K562 (cell line): ENCODE measurements at regions not wholly inside any gene's neighbourhood (a gene's known extent, or its start where the extent isn't known, plus 50 kb on each side); places are given as distances from the start of the nearest gene placed in this dataset.

ENCODE experiments used
- BRD9 ChIP-seq: fragments of 450-650 bp; IDR thresholded peaks from 2 replicates; pipeline ENCODE4 v1.6.1; 2018; ENCODE audit warnings: low read depth; ENCODE audit not compliant: partially characterized antibody
- ESRRA ChIP-seq: fragments of 450-650 bp; IDR thresholded peaks from 2 replicates; pipeline ENCODE4 v1.6.1; 2014; ENCODE audit warnings: low read depth, mild to moderate bottlenecking, moderate library complexity, borderline replicate concordance
- ETV1 ChIP-seq: fragments of 450-650 bp; conservative IDR thresholded peaks from 2 replicates; pipeline ENCODE4 v1.6.1; 2016; ENCODE audit warnings: missing genetic modification characterization, control low read depth, low read depth, missing compliant biosample characterization
- LEF1 ChIP-seq: fragments of 450-650 bp; IDR thresholded peaks from 2 replicates; pipeline ENCODE4 v1.6.1; 2016; ENCODE audit warnings: mild to moderate bottlenecking
- NCOA6 ChIP-seq: fragments of 450-650 bp; IDR thresholded peaks from 2 replicates; pipeline ENCODE4 v1.6.1; 2017; ENCODE audit warnings: mild to moderate bottlenecking
- NFIC ChIP-seq: fragments of 450-650 bp; IDR thresholded peaks from 2 replicates; pipeline ENCODE4 v1.6.1; 2017; ENCODE audit warnings: mild to moderate bottlenecking, inconsistent platforms
- PHF20 ChIP-seq: fragments of 450-650 bp; IDR thresholded peaks from 2 replicates; pipeline ENCODE4 v1.6.1; 2018; ENCODE audit not compliant: partially characterized antibody
- RAD51 ChIP-seq: fragments of 450-650 bp; IDR thresholded peaks from 2 replicates; pipeline ENCODE4 v1.7.1; 2016; ENCODE audit warnings: low read depth, mild to moderate bottlenecking, borderline replicate concordance
- RCOR1 ChIP-seq, 2 experiments: IDR thresholded peaks; 2 replicates each; pipeline ENCODE4 v1.6.1; 2012; ENCODE audit warnings: low read depth in 2 of 2, low read length in 2 of 2, borderline replicate concordance in 1 of 2, improper control_type of control experiment in 1 of 2
- RFX5 ChIP-seq: IDR thresholded peaks from 2 replicates; pipeline ENCODE4 v1.6.1; 2011; ENCODE audit warnings: low read depth, mild to moderate bottlenecking, improper control_type of control experiment, low read length
- TBL1XR1 ChIP-seq, 2 experiments: IDR thresholded peaks; 2 replicates each; pipeline ENCODE4 v1.6.1; 2012; ENCODE audit warnings: improper control_type of control experiment in 2 of 2, low read length in 2 of 2, mild to moderate bottlenecking in 1 of 2
- ZNF197 ChIP-seq: fragments of 200-800 bp; sonication (Bioruptor generic); IDR thresholded peaks from 2 replicates; pipeline ENCODE4 v1.6.1; 2016; ENCODE audit warnings: low read depth, missing genetic modification characterization, missing compliant biosample characterization
- ZNF263 ChIP-seq: sonication (generic); formaldehyde crosslinking; IDR thresholded peaks from 2 replicates; pipeline ENCODE4 v1.8.0; 2022; ENCODE audit warnings: mild to moderate bottlenecking, missing genetic modification reagents, borderline replicate concordance
- ZNF644 ChIP-seq: fragments of 200-800 bp; sonication (Bioruptor generic); IDR thresholded peaks from 2 replicates; pipeline ENCODE4 v1.6.1; 2016; ENCODE audit warnings: low read depth, missing genetic modification characterization, missing compliant biosample characterization
- ZNF780A ChIP-seq: fragments of 250-450 bp; sonication (Bioruptor Pico); IDR thresholded peaks from 2 replicates; pipeline ENCODE4 v1.5.0; 2021; ENCODE audit warnings: mild to moderate bottlenecking
- ZNF785 ChIP-seq: fragments of 250-450 bp; sonication (Bioruptor Pico); IDR thresholded peaks from 2 replicates; pipeline ENCODE4 v1.4.0; 2020; ENCODE audit warnings: mild to moderate bottlenecking
- TF ChIP-seq, protein P1 (sequence below): IDR thresholded peaks from 2 replicates; pipeline ENCODE4 v1.6.1; 2012; ENCODE audit warnings: low read depth, low read length, improper control_type of control experiment, borderline replicate concordance
- TF ChIP-seq, protein P2 (sequence below): sonication (generic); formaldehyde crosslinking; IDR thresholded peaks from 2 replicates; pipeline ENCODE4 v1.8.1; 2022; ENCODE audit warnings: missing genetic modification reagents
- TF ChIP-seq, protein P3 (sequence below): fragments of 250-450 bp; sonication (Bioruptor Pico); IDR thresholded peaks from 2 replicates; pipeline ENCODE4 v1.4.0; 2020; ENCODE audit warnings: mild to moderate bottlenecking
- TF ChIP-seq, protein P4 (sequence below): fragments of 450-650 bp; IDR thresholded peaks from 2 replicates; pipeline ENCODE4 v1.6.1; 2014; ENCODE audit warnings: low read depth, mild to moderate bottlenecking, moderate library complexity, borderline replicate concordance
- TF ChIP-seq, protein P5 (sequence below), 2 experiments: fragments of 450-650 bp; IDR thresholded peaks; 2 replicates each; pipeline ENCODE4 v1.6.1; 2016

DNA sequence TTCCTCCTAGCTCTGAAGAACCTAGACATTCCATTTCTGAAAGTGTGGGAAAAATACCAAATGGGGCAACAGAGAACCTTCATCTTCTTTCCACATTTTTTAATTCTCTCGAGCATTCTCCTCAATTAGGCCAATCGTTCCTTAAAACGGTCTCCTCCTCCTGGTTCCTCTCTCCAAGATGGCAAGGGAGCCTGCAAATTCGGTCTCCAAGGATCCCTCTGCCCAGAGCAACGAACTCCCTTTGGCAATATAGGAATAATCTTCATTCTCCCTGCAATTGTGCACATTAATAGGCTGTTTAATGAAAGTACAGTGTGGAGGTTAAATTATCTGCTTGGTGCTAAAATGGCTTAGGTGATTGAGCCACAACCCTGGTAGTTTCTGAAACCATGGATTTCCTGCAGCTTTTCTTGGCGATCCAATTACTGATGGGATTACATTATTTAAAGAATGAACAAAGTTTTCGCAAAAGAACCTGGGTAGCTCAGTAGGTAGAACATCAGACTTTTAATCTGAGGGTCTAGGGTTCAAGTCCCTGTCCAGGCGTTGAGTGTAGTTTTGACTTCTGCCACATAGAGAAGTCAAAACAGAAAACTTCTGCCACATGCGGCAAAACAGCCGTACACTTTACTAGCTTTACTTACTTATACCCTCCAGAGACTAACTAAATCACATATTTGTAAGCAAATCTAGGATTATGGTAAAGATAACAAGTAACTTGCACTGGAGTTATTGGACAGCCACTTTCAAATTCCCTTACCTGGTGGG, 102.9 kb upstream of the ZNF184 start (continued):
- TF ChIP-seq, protein P1, sequence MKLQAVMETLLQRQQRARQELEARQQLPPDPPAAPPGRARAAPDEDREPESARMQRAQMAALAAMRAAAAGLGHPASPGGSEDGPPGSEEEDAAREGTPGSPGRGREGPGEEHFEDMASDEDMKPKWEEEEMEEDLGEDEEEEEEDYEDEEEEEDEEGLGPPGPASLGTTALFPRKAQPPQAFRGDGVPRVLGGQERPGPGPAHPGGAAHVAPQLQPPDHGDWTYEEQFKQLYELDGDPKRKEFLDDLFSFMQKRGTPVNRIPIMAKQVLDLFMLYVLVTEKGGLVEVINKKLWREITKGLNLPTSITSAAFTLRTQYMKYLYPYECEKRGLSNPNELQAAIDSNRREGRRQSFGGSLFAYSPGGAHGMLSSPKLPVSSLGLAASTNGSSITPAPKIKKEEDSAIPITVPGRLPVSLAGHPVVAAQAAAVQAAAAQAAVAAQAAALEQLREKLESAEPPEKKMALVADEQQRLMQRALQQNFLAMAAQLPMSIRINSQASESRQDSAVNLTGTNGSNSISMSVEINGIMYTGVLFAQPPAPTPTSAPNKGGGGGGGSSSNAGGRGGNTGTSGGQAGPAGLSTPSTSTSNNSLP: peak; percentile 78
- TF ChIP-seq BRD9: peak; percentile 94
- TF ChIP-seq, protein P2, sequence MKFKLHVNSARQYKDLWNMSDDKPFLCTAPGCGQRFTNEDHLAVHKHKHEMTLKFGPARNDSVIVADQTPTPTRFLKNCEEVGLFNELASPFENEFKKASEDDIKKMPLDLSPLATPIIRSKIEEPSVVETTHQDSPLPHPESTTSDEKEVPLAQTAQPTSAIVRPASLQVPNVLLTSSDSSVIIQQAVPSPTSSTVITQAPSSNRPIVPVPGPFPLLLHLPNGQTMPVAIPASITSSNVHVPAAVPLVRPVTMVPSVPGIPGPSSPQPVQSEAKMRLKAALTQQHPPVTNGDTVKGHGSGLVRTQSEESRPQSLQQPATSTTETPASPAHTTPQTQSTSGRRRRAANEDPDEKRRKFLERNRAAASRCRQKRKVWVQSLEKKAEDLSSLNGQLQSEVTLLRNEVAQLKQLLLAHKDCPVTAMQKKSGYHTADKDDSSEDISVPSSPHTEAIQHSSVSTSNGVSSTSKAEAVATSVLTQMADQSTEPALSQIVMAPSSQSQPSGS (CRISPR knock-in tag): no peak
- TF ChIP-seq, protein P3, sequence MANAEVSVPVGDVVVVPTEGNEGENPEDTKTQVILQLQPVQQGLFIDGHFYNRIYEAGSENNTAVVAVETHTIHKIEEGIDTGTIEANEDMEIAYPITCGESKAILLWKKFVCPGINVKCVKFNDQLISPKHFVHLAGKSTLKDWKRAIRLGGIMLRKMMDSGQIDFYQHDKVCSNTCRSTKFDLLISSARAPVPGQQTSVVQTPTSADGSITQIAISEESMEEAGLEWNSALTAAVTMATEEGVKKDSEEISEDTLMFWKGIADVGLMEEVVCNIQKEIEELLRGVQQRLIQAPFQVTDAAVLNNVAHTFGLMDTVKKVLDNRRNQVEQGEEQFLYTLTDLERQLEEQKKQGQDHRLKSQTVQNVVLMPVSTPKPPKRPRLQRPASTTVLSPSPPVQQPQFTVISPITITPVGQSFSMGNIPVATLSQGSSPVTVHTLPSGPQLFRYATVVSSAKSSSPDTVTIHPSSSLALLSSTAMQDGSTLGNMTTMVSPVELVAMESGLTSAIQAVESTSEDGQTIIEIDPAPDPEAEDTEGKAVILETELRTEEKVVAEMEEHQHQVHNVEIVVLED (CRISPR knock-in tag): no peak
- TF ChIP-seq TBL1XR1 (IDR thresholded peaks at IDR 0.05; ENCODE audit: low read length in 2 of 2): peak; percentile 54 to 78; a peak in 2 of 4 replicates
- no peak for TF ChIP-seq ZNF197 (CRISPR knock-in tag)
- no peak for TF ChIP-seq LEF1
- no peak for TF ChIP-seq RAD51
- peak; percentile 41 for TF ChIP-seq PHF20
- peak; percentile 62 for TF ChIP-seq NFIC
- TF ChIP-seq ZNF263 (CRISPR knock-in tag): no peak
- TF ChIP-seq RFX5: peak; percentile 39; the same call in 1 of the 2 replicates
- TF ChIP-seq, protein P4, sequence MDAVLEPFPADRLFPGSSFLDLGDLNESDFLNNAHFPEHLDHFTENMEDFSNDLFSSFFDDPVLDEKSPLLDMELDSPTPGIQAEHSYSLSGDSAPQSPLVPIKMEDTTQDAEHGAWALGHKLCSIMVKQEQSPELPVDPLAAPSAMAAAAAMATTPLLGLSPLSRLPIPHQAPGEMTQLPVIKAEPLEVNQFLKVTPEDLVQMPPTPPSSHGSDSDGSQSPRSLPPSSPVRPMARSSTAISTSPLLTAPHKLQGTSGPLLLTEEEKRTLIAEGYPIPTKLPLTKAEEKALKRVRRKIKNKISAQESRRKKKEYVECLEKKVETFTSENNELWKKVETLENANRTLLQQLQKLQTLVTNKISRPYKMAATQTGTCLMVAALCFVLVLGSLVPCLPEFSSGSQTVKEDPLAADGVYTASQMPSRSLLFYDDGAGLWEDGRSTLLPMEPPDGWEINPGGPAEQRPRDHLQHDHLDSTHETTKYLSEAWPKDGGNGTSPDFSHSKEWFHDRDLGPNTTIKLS: no peak
- TF ChIP-seq ESRRA: no peak
- TF ChIP-seq NCOA6: no peak
- no peak for TF ChIP-seq ZNF780A (CRISPR knock-in tag)
- TF ChIP-seq RCOR1 (IDR thresholded peaks at IDR 0.05; ENCODE audit: borderline replicate concordance in 1 of 2, low read depth in 2 of 2, low read length in 2 of 2): peak in 1 of 2 experiments; percentile 73; a peak in 3 of 4 replicates
- no peak for TF ChIP-seq ETV1 (tag)
- no peak for TF ChIP-seq ZNF785 (CRISPR knock-in tag)
- no peak for TF ChIP-seq ZNF644 (tag)
- TF ChIP-seq, protein P5, sequence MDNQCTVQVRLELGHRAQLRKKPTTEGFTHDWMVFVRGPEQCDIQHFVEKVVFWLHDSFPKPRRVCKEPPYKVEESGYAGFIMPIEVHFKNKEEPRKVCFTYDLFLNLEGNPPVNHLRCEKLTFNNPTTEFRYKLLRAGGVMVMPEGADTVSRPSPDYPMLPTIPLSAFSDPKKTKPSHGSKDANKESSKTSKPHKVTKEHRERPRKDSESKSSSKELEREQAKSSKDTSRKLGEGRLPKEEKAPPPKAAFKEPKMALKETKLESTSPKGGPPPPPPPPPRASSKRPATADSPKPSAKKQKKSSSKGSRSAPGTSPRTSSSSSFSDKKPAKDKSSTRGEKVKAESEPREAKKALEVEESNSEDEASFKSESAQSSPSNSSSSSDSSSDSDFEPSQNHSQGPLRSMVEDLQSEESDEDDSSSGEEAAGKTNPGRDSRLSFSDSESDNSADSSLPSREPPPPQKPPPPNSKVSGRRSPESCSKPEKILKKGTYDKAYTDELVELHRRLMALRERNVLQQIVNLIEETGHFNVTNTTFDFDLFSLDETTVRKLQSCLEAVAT (IDR thresholded peaks at IDR 0.05): no peak
